ENCODE measurements at regions not wholly inside any gene's neighbourhood (a gene's known extent, or its start where the extent isn't known, plus 50 kb on each side); places are given as distances from the start of the nearest gene placed in this dataset.
"Not testable (repeated sequence)": the region's sequence is repeated elsewhere in the genome, so short reads cannot be mapped to it uniquely, and the experiment has no call there.

- H3K79me2 ChIP-seq (ENCODE audit: insufficient read depth, low read length); H3K27me3 ChIP-seq (ENCODE audit: insufficient read depth, low read length); RAD21 ChIA-PET (ENCODE audit: low non-redundant PET in 1 of 2, low total read pairs in 2 of 2, uncharacterized antibody in 2 of 2, unreplicated experiment in 2 of 2); H3K4me3 ChIP-seq (replicated peaks in 1 of 2; ENCODE audit: low read depth in 1 of 2, low read length in 2 of 2); H3K4me2 ChIP-seq (ENCODE audit: low read length); H3K27ac ChIP-seq (ENCODE audit: low read depth, low read length); H4K20me1 ChIP-seq (ENCODE audit: insufficient read depth); H3K9me2 ChIP-seq (ENCODE audit: insufficient read depth); H3K9ac ChIP-seq (ENCODE audit: low read length); ATAC-seq; H2AFZ ChIP-seq (ENCODE audit: low read depth, low read length, poor library complexity, severe bottlenecking); CTCF ChIA-PET; DNase-seq (ENCODE audit: low read depth, low spot score); H3K4me1 ChIP-seq (ENCODE audit: control insufficient read depth in 1 of 2, insufficient read depth in 2 of 2, low read length in 2 of 2); BruUV-seq (replicated peaks); H3K36me3 ChIP-seq (ENCODE audit: control insufficient read depth in 1 of 2, insufficient read depth in 2 of 2, low read length in 2 of 2); POLR2A ChIA-PET; intact Hi-C loops (cut with micrococcal nuclease); H3K9me3 ChIP-seq (ENCODE audit: control insufficient read depth in 1 of 2, insufficient read depth in 1 of 2, low read depth in 1 of 2, low read length in 2 of 2): not testable (repeated sequence)
These were observed 56.8 kb upstream of the FGF16 start for GRCh38 chrX:77390365-77390764.

DNA sequence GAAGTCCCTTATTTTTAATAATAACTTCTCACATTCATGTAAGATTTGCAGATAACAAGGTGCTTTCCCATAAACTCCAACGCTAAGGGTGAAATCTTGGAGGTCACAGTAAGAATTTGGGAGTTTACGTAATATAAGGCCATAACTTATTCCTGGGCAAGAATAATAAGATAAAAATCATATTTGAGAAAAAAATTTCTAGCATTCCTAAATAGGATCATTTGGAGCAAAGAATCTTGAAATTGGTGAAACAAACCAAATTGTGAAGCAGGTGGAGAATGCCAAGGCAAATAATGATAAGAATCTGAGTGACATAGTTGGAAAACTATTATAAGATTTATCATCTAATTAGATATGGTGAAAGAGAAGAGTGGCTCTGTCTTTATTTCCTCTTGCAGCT lies 50.4 kb upstream of the FGF16 start:
- Histone ChIP-seq H3K4me2 (ENCODE audit: low read length) (no peak overlapping the region), H3K9ac (ENCODE audit: low read length) (no peak overlapping the region), H3K4me3 (replicated peaks in 1 of 2; ENCODE audit: low read depth in 1 of 2, low read length in 2 of 2) (no peak overlapping the region), H4K20me1 (ENCODE audit: insufficient read depth) (no peaks in the 10 kb centered on the region), H3K4me1 (ENCODE audit: control insufficient read depth in 1 of 2, insufficient read depth in 2 of 2, low read length in 2 of 2) (no peaks in the 10 kb centered on the region), H3K9me2 (ENCODE audit: insufficient read depth) (no peaks in the 10 kb centered on the region), H3K27ac (ENCODE audit: low read depth, low read length) (no peak overlapping the region), H3K36me3 (ENCODE audit: control insufficient read depth in 1 of 2, insufficient read depth in 2 of 2, low read length in 2 of 2) (no peaks in the 10 kb centered on the region), H3K79me2 (ENCODE audit: insufficient read depth, low read length) (no peaks in the 10 kb centered on the region), H2AFZ (ENCODE audit: low read depth, low read length, poor library complexity, severe bottlenecking) (no peak overlapping the region), H3K9me3 (ENCODE audit: control insufficient read depth in 1 of 2, insufficient read depth in 1 of 2, low read depth in 1 of 2, low read length in 2 of 2) (no peaks in the 10 kb centered on the region), H3K27me3 (ENCODE audit: insufficient read depth, low read length) (no peaks in the 10 kb centered on the region)
- no peak for ATAC-seq
- POLR2A ChIA-PET, result no interaction called here
- TF ChIP-seq REST (IDR thresholded peaks at IDR 0.05; ENCODE audit: low read depth), result no peak
- no peak for TF ChIP-seq ELF1 (IDR thresholded peaks at IDR 0.05; ENCODE audit: borderline replicate concordance, low read depth)
- TF ChIP-seq EGR1 (IDR thresholded peaks at IDR 0.05; ENCODE audit: low read depth), result no peak
- TF ChIP-seq YY1 (IDR thresholded peaks at IDR 0.05; ENCODE audit: extremely low read depth, insufficient replicate concordance, low read depth, low read length), result no peak
- TF ChIP-seq POLR2A (IDR thresholded peaks at IDR 0.05; ENCODE audit: borderline replicate concordance, extremely low read depth, insufficient read depth, insufficient read length), result no peak
- no peak for TF ChIP-seq SIN3A (IDR thresholded peaks at IDR 0.05; ENCODE audit: low read depth)
- no peak for TF ChIP-seq ZNF274 (IDR thresholded peaks at IDR 0.05; ENCODE audit: low read depth, low read length)
- no peak for TF ChIP-seq TCF7L2 (IDR thresholded peaks at IDR 0.05; ENCODE audit: borderline replicate concordance, extremely low read depth, insufficient read depth, insufficient read length)
- no peak for TF ChIP-seq JUND (IDR thresholded peaks at IDR 0.05)
- no peak for TF ChIP-seq EZH2phosphoT487 (IDR thresholded peaks at IDR 0.05; ENCODE audit: borderline replicate concordance)
- DNase-seq (ENCODE audit: low read depth, low spot score), result no peak
- BruUV-seq (replicated peaks), result no TSS peak
- CTCF ChIA-PET, result no interaction called here
- RAD21 ChIA-PET (ENCODE audit: low non-redundant PET in 1 of 2, low total read pairs in 2 of 2, uncharacterized antibody in 2 of 2, unreplicated experiment in 2 of 2), result no interaction called here
- intact Hi-C loops (cut with micrococcal nuclease), result no loop called here
